ENCODE measurements at regions not wholly inside any gene's neighbourhood (a gene's known extent, or its start where the extent isn't known, plus 50 kb on each side); places are given as distances from the start of the nearest gene placed in this dataset.

DNA sequence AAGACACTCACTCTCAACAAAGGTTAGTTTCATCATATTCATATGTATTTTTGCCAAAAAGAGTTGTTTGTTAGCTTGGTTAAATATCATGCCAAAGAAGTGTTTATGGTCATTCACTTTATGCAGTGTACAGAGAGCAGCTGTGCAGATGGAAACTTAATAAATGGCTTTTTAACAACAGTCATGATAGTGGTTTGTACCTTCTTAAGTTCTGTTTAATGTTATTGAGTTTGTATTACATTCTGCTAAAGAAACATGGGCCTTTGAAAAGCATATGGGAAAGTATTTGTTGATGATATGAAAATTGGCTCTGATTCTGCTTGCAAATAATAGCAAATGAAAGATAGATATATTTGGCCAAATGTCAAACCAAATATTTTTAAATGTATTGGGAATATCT lies 607.3 kb downstream of the NCAM2 start:
- DNase-seq (ENCODE audit: low spot score), result no peak
- intact Hi-C loops (cut with DNase I), result no loop called here
- ATAC-seq, result no peak

DNA sequence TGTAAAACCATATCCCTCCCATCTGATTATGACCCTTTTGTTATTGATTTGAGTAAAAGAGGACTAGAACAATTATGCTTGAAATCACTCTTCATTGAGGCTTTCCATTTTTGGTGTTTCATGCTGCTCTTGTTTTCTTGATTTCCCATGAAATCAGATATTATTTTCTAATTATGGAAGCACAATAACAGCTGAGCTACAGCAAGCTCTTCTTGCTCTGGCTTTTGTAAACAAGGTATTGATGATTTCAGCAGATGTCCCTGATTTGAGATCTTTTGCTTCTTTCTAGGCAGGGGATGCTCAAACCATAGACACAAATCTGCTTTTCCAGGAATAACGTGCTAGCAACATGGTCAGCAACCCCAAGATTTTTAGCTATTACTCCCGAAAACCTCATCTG lies 607.8 kb downstream of the NCAM2 start:
- DNase-seq (ENCODE audit: low spot score), result no peak

DNA sequence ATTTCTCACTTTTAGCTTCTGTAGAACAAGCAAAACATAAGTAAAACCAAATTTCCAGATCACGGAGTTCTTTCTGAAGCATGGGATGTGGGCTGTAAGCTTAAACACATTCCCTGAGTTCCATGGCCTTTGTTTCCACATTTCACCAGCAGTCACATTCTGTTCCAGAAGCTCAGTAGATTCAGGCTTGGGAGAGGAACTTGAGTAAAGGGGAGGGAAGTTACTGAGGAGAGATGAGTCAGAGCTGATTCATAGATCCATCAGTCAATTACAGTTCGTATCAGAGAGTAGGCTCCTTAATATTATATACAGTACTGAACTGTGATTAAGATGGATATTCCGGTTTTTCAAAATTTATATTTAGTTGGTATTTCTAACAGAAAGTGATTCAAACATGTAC lies 614.3 kb downstream of the NCAM2 start:
- intact Hi-C loops (cut with DNase I), result no loop called here
- DNase-seq (ENCODE audit: low spot score) (no peak), ATAC-seq (peak; percentile 46)

More for the DNA sequence above, 607.8 kb downstream of the NCAM2 start:
- ATAC-seq, result no peak
- intact Hi-C loops (cut with DNase I), result no loop called here

DNA sequence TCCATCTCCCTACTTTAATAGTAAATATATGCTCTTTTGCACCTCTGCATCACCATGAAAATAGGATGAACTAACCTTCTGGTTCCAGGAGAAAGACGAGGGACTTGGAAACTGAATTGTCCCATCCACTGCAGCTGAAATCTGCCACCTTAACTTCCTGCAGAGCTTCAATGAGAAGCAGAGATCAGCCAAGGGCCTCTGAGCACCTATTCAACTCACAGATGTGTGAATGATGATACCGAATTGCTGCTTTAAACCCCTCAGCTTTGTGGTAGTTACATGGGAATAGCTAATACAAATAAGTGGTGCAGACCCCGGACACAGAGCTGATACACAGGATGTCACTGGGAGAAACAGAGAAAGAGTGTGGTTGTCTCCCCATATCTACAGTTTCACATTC lies 616.8 kb downstream of the NCAM2 start:
- intact Hi-C loops (cut with DNase I), result no loop called here
- DNase-seq (ENCODE audit: low spot score), result no peak

DNA sequence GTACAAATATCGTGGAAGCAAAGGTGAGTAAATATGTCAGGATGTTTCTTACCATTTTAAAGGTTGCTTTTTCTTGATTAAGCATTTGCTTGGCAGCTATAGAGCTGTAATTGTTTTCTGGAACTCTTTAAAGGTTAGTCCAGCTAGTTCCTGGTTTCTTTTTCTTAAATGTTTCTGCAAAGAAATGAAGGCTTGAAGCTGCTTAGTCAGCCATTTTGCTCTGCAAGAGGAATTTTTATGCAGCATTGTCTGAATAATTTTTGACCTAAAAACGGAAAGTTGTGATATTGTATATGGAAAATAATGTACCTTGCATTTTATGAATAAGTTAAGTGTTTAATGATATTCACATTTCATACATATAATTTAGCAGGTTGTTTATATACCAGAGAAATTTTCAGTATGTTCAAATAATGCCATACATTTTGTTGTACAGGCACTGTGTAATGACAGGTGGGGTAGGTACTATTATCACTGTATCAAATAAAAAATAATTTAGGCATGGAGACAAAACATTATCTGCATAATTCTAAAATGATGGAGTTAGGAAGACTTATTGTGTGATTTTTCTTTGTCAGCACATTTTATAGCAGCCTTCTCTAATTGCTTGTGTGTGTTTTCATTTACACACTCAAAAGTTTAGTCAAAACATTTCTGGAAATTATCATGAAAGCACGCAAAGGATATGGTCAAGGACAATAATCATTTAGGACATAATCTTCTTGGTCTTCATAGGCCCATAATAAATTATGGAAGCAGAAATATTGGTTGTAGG lies 624.4 kb downstream of the NCAM2 start:
- DNase-seq (ENCODE audit: low spot score) (no peak), ATAC-seq (no peak)
- intact Hi-C loops (cut with DNase I), result no loop called here

More for the DNA sequence above, 616.8 kb downstream of the NCAM2 start:
- no peak for ATAC-seq

DNA sequence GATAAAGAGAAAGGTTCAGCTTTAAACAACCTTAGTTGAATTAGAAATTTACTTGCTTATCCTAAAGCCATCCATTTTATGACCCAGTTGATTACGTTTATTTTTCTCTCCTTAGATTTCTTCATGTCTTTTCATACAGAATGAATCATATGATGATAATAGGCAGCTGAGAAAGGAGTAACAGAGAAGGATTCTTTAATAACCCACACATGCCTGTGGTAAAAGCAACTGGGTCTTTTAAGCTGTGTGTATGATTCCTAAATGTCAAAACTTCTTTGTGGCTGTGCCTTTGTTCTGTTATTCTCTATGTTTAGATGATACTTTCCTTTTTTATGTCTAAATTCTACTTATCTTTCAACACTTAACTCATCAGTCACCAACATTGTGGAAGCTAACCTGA lies 626.5 kb downstream of the NCAM2 start:
- intact Hi-C loops (cut with DNase I), result no loop called here
- no peak for ATAC-seq
- no peak for DNase-seq (ENCODE audit: low spot score)

DNA sequence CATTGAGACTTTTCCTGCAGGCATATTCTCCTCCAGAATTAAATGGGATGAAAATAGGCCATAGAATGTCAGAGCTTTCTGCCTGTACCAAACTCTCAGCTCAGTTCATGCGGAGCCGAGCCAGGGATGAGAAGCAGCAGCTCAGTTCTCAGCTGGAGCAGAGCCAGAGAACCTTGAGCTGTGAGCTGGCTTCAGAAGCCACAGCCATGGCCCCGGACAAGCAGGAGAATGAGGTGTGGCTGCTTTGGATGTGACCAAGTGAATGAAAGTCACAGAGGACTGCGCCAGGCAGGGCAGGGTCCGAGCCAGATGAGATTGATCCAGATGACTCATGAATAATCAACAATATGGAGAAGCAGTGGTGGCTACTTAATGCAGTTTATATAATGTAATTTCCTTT lies 633.8 kb downstream of the NCAM2 start:
- intact Hi-C loops (cut with DNase I), result no loop called here
- no peak for ATAC-seq
- DNase-seq (ENCODE audit: low spot score), result no peak

DNA sequence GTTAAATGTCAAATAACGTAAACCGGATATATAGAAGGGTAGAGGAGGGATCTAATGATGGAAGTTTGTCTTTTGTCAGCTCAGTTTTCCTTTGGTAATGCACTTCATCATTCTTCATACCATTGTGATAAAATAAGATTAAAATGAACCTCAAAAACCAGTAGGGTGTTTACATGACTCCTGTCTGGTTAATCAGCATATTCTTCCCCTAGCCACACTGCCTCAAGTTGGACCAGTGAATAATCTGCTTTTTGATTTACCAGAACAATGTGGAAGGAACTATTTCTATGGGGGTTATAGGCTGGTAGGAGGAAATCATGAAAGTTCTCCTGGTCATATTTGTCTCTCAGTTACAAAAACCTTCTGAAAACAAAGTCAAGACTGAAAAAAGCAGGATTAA lies 634.7 kb downstream of the NCAM2 start:
- intact Hi-C loops (cut with DNase I), result no loop called here
- DNase-seq (ENCODE audit: low spot score), result no peak
- no peak for ATAC-seq

DNA sequence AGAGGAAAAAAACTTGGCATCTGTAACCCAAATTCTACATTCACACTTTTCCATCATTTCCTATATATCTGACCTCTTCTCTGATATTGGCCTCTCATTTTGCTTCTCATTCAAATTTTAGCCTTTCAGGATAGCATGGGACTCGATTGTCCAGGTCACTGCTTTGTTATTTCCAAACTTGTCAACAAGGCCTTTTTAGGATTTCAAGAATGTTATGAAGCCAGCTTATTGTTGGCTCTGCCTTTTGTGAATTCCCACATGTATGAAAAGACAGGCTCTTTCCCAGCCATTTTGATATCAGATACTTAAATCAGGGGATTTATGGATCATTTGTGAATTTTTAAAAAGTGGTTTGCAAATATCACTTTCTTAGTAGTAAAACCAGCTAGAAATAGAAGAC lies 663.5 kb downstream of the NCAM2 start:
- ATAC-seq, result no peak
- DNase-seq (ENCODE audit: low spot score), result no peak
- intact Hi-C loops (cut with DNase I), result no loop called here

DNA sequence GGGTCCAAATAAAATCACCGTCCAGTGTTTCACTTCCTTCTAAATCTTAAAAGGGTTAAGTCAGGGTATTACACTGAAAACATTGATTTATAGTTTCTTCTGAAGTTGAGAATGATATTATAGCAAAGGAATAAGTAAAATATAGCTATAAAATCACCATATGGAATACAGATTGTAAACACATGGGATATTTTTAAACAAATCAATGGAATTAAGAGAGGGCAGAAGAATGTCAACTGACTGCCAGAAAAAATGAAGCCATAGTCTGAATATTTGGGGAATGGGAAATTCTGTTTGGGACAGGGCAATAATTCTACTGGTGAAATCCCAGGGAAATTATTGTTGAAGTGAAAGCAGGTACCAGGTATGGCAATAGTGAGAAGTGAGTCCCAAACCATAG lies 664.6 kb downstream of the NCAM2 start:
- intact Hi-C loops (cut with DNase I), result no loop called here
- DNase-seq (ENCODE audit: low spot score) (no peak), ATAC-seq (no peak)

DNA sequence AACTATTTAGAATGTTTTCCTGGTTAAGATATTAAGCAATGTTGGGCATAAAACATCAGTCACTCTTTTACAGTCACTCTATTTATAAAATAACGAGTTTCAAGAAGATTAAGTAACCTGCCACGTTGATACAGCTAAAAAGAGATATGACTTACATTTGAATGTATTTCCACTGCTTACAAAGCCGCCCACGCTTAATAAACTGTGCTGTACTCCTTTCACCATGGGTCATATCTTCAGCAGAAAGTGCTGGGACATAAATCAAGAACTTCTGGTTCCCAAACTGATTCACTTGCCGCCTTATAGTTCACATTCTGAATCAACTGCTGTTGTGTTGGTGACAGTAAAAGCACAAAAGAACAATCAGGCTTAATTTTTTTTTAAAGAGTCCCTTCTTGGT lies 666.7 kb downstream of the NCAM2 start:
- DNase-seq (ENCODE audit: low spot score) (no peak), ATAC-seq (no peak)
- intact Hi-C loops (cut with DNase I), result no loop called here

DNA sequence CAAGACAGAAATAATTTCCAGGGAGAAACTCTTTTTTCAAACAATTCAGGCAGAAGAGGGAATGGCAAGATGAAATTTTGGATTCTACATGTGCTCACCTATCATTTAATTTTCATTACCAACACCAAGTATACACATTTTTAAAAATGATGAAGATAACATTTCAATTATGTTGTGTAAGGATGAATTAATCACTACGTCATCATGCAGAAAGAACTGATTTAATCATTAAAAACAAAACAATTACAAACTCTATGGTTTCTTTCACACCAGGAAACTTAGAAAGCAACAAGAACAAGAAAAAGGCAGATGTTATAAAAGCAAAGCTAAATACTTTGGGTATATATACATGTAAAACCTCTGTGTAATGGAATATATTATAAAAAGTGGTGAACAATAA lies 668.5 kb downstream of the NCAM2 start:
- intact Hi-C loops (cut with DNase I), result no loop called here
- no peak for ATAC-seq
- no peak for DNase-seq (ENCODE audit: low spot score)

DNA sequence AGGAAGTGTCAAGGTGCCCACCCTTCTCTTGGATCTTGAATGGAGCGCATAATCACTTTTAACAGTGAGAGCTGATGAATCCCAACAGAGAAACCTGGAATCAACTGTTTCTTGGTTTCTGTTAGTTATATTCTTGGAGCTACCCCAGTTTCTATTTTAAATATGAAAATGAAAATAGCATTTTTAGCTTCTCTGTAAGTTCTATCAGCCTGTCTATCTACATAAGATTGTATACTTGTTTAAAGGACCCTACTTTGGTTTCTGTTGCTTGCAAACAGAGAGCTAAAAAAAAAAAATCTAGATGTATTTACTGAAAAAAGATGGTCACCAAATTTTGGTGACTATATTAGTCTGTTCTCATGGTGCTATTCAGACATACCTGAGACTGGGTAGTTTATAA lies 670.0 kb downstream of the NCAM2 start:
- no peak for DNase-seq (ENCODE audit: low spot score)
- ATAC-seq, result no peak
- intact Hi-C loops (cut with DNase I), result no loop called here

DNA sequence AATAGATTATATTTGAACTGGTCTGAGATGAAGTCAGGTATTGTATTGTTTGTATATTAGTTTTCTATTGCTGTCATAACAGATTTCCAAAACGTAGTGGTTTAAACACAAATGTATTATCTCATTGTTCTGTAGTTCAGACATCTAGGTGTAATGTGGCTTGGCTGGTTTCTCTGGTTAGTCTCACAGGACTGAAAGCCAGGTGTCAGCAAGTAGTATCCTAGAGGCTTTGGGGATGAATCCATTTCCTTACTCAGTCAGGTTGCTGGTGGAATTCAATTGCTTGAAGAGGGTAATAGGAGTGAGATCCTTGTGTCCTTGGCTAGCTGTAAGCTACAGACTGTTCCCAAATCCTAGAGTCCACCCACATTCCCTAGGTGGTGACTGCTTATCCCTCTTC lies 675.8 kb downstream of the NCAM2 start:
- no peak for DNase-seq (ENCODE audit: low spot score)
- intact Hi-C loops (cut with DNase I), result no loop called here
- ATAC-seq, result no peak

DNA sequence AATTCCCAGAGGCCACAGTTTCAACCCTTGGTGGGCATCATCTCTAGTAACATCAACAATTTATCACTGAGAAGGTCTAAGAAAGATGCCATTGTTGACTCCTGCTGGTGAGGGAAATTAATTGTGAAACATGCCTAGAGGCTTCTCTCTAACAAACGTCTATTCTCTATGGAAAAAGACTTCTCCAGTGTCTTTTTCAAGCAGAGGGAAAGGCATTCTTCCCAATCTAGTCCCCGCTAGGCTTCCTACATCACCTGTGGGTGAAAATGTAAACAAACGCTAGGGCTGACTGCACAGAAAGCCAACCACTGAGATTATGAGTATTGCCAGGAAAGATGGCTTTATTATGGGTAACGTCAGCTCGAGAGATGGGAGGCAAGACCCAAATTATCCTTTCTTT lies 677.4 kb downstream of the NCAM2 start:
- DNase-seq (ENCODE audit: low spot score) (no peak), ATAC-seq (no peak)
- intact Hi-C loops (cut with DNase I), result no loop called here

DNA sequence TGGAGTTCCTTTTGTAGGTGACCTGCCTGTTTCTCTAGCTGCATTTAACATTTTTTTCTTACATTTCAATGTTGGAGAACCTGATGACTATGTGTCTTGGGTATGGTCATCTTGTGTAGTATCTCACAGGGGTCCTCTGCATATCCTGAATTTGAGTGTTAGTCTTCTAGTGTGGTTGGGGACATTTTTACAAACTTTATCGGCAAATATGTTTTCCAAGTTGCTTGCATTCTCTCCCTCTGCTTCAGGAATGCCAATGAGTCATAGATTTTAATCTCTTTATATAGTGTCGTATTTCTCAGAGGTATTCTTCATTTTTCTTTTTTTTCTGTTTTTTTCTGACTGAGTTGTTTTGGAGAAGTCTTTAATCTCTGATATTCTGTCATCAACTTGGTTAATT lies 684.0 kb downstream of the NCAM2 start:
- DNase-seq (ENCODE audit: low spot score) (no peak), ATAC-seq (no peak)
- intact Hi-C loops (cut with DNase I), result loop anchor here (5.0 kb wide), 1 partner anchor 1170 kb away; no protein-coding TSS in a partner anchor

DNA sequence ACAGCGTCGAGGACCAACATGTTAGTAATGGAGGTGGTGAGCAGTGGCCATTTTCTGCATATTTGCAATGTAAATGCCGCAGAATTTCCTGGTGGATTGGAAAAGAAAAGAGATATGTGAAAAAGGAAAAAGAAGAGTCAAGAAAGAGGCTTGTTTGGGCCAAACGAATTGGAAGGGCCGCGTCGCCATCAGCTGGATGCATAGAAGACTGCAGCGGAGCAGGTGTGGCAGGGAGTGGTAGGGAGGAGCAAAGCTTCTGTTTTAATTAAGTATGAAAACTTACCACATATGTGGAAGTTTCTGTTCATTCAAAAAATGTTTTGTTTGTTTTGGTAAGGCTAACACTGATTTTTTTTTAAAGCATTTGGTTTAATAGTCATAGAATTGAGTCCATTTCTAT lies 690.7 kb downstream of the NCAM2 start:
- ATAC-seq (no peak), DNase-seq (ENCODE audit: low spot score) (no peak)
- intact Hi-C loops (cut with DNase I), result no loop called here

DNA sequence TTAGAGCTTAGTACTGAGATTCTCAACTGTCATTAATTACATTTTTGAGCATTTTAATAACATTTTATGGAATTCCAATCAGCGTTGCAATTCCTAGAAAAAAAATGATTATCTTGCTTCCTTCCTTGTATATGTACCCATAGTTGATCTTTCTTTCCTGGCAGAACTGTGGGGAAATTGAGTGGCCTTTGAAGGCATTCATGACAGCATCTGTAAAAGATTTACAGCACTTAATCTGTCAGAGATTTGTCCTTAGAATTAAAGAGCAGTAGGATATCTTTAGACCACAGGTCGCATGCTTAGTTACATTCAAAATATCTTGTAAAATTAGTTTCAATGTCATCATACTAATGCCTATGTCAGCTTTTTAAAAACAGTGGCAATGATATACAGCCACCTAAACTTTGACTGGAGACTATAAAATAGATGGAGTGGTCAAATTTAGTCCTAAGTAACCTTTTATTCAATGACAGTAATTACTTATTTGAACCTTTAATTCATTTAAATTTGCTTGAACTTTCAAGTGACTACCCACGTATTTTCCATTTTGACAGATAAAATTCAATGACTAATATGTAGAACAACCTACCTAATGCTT lies 692.0 kb downstream of the NCAM2 start:
- no peak for ATAC-seq
- DNase-seq (ENCODE audit: low spot score), result no peak
- intact Hi-C loops (cut with DNase I), result no loop called here

DNA sequence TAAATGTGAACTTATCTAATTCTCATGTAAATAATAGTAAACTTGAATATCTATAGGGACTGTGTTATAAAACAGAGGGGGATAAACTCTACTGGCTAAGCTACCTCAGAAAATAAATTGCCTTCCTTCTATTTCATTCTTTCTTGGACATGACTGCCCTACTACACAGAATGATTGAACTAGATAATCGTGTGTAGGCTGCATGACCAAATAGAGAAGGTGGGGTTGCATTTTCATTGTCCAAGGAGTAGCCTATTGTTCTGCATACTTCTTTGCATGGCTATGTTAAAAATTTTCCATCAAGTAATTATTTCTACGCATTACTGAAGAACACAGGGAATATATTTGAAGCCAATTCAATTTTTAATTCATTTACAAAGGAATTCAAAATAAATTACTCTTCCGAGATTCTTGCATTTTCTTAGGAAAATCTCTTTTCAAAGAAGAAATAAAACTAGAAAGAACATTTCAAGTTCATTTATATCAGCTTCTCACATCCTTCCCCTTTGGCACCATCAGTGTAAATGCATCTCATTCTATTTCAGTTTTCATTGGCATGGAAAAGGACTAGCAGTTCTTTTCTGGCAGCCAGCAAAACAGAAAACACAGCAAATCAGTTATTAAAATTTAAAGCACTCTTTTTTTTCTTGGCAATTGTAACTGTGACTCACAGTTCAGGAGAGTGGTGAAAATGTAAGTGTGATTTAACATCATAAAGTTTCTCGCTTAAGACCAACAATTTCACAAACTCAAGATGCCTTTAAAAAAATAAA lies 714.7 kb downstream of the NCAM2 start:
- intact Hi-C loops (cut with DNase I), result loop anchor here (10.0 kb wide), 1 partner anchor 1012 kb away; no protein-coding TSS in a partner anchor
- peak; percentile 32 for ATAC-seq
- no peak for DNase-seq (ENCODE audit: low spot score)

DNA sequence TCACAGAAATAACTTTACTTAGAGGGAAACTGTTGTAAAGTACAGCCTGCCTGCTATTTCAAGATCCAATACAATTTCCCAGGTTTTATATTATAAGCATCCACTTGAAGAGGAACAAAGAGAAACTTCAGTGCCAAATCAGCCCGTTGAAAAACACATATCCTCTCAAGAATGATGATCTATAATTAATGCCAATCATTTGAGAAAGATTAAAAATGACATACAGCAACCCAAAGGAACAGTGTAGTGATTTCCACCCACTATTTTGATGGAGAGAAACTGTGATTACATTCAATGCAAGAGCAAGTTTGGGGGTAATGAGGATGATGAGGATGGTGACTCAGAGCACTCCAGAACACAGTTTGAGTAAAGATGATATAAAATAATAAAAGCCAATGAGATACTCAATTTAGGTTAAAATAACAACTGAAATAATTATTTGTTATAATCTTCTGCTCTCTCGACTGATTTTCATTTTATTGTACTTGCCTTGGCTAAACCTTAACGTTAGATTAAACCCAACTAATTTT lies 715.5 kb downstream of the NCAM2 start:
- ATAC-seq (no peak), DNase-seq (ENCODE audit: low spot score) (no peak)
- intact Hi-C loops (cut with DNase I), result loop anchor here (10.0 kb wide), 1 partner anchor 1011 kb away; no protein-coding TSS in a partner anchor
